Hippocampal formation (tissue), 2 donors: ENCODE measurements at regions not wholly inside any gene's neighbourhood (a gene's known extent, or its start where the extent isn't known, plus 50 kb on each side); places are given as distances from the start of the nearest gene placed in this dataset.
A peak's percentile ranks its signal among the peaks of the same experiment; 100 is the strongest.
"Not testable (repeated sequence)": the region's sequence is repeated elsewhere in the genome, so short reads cannot be mapped to it uniquely, and the experiment has no call there.

Experiments
- DNase-seq, 2 donors: peaks; one replicate each; lab custom pipeline; 2025; lab: John Stamatoyannopoulos, UW

DNA sequence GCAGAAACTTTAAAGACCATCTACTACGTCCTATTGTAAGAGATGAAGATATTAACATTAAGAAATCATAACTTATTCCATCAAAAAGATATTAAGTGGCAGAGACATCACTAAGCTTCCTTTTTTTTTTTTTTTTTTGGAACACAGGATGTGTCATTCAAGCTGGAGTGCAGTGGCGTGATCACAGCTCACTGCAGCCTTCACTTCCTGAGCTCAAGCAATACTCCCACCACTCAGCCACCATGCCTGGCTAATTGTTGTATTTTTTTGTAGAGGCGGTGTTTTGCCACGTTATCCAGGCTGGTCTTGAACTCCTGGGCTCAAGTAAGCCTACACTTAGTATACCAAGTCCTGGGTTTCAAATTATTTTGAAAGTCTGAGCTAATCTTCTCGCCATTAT is 169.7 kb upstream of the KCTD7 start:
- DNase-seq: not testable (repeated sequence)

DNA sequence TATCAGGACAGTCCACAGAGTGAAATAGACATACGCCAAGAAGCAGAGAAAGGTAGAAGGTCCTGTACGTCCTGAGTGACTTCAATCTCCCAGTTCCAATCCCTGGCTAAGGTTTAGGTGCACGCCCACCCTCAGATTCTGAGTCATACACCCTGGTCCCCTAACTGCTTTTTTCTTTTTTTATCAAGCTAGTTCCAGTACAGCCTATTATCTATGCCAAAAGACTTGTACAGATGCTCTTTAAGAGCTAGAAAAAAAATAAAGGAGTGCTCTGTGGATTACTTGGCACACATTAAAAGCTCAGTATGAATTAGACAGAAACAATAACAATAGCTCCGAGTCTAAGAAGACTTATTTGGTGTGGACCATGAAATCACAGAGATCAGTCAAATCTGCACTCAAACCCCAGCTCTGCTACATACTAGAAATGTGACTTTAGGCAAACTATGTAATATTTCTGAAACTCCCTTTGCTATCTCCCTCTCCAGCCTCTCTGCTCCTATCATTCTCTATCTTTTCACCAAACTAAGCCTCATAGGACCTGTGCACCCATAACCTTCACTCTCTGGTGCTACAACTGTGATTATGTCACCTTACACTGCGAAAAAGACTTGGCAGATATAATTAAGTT is 168.8 kb upstream of the KCTD7 start:
- not testable (repeated sequence) for DNase-seq

DNA sequence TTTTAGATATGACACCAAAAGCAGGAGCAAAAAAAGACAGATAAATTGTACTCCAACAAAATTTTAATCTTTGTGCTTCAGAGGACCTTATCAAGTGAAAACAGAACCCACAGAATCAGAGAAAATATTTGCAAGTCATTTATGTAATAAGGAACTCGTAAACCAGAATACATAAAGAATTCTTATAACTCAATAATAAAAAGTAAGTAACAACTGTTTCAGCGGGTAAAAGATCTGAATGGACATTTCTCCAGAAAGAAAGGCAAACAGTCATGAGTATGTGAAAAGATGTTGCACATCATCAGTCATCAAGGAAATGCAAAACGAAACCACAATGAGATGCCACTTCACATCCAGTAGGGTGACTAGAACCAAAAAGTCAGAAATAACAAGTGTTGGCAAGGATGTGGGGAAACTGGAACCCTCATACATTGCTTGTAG is 167.7 kb upstream of the KCTD7 start:
- DNase-seq: no peak

DNA sequence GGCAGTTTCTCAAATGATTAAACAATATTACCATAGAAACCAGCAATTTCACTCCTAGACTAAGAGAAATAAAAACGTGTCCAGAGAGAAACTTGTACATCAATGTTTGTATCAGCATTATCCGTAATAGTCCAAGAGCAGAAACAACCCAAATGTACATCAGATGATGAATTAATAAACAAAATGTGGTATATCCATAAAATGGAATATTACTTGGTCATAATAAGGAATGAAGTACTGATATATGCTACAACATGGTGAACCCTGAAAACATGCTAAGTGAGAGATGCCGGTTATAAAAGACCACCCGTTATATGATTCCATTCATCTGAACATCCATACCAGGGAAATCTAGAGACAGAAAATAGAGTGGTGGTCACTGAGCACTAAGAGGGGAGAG is 167.3 kb upstream of the KCTD7 start:
- DNase-seq: not testable (repeated sequence)

DNA sequence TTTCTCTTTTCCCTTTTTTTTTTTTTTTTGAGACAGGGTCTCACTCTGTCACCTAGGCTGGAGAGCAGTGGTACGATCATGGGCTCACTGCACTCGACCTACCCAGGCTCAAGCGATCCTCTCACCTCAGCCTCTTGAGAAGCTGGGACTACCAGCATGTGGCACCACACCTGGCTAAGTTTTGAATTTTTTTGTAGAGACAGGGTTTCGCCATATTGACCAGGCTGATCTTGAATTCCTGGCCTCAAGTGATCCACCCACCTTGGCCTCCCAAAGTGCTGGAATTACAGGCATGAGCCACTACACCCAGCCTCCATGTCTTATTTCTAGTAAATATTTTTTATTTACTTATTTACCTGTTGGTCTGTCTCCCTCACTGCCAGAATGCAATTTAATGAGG is 165.8 kb upstream of the KCTD7 start:
- DNase-seq: not testable (repeated sequence)

DNA sequence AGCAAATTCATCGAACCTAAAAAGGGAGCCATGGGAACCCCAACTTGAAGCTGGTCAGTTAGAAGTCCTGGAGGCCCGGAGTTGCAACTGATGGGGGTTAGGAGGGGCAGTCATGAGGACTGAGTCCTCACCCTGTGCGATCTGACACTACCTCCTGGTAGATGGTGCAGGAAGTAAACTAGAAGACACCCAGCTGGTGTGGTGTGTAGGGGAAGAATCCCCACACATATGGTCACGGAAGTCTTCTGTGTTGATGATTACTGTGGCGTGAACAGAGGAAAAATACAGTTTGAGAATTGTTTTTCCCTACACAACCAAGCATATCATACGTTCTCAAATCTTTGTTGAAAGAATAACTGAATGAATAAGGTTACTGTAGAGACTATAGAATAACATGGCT is 164.6 kb upstream of the KCTD7 start:
- no peak for DNase-seq

DNA sequence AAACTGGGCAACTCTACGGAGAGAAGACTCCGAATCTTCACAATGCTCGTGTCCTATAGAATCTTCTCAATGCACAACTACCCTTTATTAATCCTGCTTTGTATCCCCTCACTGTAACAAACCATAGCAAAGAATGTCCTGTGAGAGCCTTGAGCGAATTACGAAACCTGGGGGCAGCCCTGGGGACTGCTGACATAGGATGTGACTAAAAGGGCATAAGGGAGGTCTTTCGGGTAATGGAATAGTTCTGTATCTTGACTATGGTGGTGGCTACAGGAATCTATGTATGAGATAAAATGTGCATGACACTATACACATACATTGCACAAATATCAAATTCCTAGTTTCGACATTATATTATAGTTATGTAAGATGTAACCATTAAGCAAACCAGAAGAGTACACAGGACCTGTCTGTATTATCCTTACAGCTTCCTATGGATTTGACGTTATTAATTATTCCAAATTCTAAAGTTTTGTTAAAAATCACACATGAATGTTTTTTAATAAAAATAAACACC is 162.5 kb upstream of the KCTD7 start:
- no peak for DNase-seq

DNA sequence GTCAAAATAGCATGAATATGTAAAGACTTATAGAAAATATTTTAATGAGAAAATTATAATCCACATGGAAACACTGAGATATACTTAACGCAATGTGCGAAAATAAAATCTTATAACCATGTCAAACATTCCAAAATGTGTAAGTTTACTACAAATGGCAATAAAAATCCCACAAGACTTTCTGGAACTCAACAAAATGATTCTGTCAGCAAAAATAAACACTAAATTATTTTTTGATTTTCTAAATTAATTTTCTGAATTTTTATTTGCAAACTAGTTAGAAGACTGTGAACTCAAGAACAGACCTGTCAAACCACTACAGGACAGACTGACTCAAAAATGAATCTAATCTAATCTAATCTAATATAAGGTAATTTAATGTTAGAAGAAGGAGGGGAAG is 160.8 kb upstream of the KCTD7 start:
- DNase-seq: no peak

DNA sequence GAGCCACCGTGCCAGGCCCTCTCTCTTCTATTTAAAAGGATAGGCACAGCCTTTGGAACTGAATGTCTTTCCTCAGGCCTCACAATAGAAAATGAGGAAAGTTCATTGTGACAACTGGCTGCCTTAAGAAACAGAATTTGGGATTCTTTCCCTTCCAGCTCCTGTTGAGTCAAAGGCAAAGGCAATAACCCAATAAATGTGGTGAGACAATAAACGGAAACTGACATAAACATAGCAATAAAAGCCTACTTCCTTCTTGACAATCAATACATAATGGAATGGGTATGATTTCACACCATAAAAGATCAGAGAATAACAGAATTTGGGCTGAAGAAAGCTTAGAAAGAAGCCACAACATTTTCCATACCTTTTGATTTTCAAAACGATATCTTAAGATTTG is 155.6 kb upstream of the KCTD7 start:
- not testable (repeated sequence) for DNase-seq

DNA sequence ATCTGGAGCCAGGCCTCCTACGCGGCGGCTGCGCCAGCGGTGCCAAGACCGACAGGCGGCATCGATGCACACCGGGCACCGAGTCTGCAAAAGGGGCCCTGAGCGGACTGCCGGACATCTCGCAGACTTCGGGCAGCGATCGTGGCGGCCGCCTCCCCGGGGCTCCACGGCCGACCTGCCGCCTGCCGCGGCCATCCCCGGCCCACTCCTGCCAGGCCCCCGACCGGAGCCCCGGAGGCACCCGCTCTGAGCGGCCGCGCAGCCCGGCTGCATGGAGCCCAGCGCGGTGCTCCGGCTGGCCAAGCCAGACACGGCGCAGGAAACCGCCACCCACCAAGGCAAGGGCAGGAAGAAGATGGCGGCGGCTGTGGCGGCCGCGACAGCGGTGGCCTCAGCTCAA is 154.2 kb upstream of the KCTD7 start:
- no peak for DNase-seq

DNA sequence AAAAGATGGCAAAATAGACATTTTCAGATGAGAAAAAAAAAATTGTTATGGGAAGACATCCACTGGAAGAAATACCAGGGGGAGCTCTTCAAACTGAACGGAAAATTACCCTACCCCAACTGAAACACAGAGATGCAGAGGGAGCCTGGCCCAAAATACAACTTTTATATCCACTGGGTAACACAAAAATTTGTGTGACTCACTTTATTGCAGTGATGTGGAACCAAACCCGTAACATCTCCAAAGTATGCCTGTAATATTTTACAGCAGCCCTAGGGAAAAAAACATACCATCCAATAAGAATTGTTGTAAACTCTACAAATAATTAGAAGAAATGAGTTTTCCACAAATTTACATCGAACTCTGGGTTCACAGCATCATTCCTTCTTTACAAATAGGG is 152.6 kb upstream of the KCTD7 start:
- not testable (repeated sequence) for DNase-seq

DNA sequence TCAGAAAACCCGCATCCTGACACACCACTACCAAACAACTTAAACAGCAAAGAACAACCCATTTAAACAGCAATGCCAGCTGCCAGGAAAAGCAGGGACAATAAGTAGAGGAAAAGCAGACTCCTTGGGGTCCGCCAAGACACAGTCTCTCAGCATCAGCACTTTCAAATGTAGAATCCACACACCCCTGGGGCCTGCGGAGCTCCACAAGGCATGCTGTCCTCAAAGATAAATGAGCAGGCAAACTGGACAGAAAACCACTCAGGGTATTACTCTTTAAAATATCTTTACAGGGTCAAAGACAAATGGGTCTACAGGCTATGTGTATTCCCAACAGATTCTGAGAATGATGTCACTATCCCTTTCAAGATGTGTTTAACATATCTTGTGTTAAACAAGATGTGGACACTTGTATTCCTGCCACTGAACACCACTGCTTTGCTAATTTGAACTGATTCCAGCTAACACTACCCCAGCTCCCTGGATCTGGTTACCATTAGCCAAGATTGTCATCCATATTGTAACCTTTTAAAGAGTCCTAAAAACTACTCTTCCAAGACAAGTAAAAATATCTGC is 150.8 kb upstream of the KCTD7 start:
- DNase-seq: not testable (repeated sequence)

DNA sequence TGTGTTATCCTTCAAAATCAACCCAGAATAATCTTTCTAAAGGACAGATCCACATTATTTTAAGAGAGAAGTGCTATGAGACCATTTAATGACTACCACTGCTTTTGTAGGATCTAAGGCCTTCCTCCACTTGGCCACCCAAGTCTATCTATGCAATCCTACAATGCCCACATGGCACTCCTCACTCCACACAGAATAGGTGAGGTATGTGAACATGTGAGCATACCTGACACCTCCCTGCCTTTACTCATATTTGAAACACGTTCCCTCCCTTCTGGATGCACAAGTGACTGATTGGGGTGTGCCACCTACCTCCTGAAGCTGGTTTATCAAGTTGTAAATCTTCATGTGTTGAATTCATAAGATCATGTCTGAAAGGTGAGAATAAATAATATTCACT is 147.5 kb upstream of the KCTD7 start:
- not testable (repeated sequence) for DNase-seq

DNA sequence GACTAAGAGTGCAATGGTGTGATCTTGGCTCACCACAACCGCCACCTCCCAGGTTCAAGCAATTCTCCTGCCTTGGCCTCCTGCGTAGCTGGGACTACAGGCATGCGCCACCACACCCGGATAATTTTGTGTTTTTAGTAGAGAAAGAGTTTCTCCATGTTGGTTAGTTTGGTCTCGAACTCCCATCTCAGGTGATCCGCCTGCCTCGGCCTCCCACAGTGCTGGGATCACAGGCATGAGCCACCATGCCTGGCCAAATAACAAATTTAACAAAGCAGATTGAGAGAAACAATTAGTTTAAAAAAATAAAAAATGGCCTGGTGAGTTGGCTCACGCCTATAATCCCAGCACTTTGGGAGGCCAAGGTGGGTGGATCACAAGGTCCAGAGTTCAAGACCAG is 139.6 kb upstream of the KCTD7 start:
- not testable (repeated sequence) for DNase-seq

DNA sequence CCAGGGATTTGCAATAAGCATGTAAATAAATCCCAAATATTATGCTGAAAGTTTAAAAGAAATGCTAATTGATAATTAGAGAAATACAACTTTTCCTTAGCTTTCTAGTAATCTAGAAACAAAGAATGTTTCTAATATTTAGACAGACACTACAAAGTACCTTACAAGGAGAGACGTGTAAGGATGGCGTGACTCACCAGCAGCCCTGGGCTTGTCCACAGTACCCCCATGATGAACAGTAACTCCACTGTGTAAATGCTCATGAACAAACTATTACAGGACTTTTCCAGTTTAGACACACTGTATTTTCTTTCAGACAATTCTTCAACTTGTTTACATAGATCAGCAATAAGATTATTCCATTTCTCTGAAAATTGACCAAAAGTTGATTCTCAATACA is 138.9 kb upstream of the KCTD7 start:
- not testable (repeated sequence) for DNase-seq

DNA sequence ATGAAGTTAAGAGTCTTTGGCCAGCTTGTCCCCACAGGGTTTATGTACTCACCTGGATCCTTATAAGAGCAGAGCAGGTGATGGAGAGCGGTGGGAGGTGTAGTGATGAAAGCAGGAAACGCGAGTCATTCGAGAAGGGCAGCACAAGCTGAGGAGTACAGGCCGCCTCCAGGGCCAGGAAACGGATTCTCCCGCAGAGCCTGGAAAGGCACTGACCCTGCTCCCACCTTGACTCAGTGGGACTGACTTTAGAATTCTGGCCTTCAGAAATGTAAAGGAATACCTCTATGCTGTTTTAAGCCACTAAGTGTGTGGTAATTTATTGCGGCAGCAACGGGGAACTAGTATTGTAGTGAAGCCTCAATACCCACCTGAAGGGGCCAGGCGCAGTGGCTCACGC is 137.7 kb upstream of the KCTD7 start:
- not testable (repeated sequence) for DNase-seq

DNA sequence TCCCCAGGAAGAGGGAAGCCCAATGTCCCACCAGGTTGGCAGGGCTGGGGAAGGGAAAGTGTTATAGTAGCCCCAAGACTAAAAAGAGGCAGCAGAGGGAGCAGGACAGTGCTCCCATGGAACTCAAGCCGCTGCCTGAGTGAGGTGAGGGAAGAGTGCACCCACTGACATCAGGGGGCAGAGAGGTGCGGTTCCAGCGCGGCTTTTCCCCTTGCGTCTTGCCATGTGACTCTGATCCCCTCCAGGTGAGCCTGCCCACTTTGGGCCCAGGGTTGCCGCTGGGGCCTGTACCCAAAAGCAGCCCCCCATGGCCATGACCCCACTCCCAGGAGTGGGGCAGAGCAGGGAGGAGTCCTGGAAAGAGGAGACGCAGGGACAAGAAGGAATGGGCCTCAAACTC is 136.3 kb upstream of the KCTD7 start:
- not testable (repeated sequence) for DNase-seq

DNA sequence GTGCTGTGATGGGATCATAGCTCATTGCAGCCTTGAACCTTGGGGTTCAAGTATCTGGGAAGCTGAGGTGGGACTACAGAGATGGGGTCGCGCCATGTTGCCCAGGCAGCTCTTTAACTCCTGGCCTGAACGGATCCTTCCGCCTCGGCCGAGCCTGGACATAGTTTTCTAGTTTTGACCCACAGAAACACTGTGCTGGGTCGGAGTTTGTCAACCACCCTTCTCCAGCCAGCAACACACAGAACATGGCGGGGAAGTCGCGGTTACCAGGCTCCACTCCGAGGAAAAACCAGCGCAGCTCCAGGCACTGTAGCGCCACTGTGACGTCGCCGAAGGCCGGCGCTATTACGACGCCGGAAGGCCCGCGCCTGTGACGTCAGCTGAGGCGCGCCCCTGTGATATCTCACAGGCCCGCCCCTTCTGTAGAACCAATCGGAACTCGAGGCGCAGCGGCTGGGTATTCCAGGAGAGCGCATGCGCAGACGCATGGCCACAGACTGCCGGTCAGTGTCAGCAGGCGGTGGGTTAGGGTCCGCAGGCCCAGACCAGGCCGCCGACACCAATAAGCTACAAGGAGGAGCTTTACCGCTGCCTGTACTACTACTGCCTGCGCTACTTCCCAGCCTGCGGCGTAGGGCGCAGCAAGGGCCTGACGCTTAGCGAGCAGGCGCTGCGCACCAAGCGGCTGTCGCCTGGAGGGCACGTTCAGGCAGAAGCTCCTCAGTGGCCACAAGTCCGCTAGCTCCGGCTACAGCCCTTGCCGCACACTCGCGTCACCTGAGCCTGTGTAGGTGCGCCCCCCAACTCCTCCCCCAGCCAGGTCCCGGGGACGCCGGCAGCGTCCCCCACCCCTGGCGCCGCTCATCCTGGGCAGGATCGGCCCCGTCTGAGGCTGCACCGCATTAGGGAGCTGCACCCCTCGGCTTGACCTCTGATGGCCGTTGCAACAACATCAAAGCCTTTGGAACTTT is 135.2 kb upstream of the KCTD7 start:
- peak; percentile 96 to 98 for DNase-seq

DNA sequence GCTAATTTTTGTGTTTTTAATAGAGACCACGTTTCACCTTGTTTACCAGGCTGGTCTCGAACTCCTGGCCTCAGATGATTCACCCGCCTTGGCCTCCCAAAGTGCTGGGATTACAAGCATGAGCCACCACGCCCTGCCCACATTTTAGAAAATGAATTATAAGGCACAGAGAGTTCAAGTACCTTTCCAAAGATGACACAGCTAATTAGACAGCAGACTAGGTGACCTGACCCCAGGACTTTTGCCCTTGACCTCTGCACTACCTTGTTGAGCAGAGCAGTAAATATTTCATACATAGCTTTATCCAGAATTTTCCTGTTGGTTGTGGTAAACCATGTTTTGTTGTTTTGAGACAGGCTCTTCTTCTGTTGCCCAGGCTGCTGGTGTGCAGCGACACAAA is 131.3 kb upstream of the KCTD7 start:
- no peak for DNase-seq

DNA sequence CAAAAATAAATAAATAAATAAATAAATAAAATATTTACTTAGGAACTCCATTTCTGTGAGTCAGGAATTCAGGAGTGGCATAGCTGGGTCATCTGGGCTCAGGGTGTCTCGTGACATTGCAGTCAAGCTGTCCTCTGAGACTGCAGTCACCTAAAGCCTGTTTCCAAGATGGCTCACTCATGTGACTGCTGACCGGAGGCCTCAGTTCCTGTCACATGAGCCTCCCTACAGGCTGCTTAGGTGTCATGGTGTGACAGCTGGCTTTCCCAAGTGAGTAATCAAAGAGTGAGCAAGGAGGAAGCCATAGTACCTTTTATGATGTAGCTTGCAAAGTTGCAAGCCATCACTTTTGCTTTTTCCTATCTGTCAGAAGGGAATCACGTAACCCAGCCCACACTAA is 128.6 kb upstream of the KCTD7 start:
- DNase-seq: no peak

DNA sequence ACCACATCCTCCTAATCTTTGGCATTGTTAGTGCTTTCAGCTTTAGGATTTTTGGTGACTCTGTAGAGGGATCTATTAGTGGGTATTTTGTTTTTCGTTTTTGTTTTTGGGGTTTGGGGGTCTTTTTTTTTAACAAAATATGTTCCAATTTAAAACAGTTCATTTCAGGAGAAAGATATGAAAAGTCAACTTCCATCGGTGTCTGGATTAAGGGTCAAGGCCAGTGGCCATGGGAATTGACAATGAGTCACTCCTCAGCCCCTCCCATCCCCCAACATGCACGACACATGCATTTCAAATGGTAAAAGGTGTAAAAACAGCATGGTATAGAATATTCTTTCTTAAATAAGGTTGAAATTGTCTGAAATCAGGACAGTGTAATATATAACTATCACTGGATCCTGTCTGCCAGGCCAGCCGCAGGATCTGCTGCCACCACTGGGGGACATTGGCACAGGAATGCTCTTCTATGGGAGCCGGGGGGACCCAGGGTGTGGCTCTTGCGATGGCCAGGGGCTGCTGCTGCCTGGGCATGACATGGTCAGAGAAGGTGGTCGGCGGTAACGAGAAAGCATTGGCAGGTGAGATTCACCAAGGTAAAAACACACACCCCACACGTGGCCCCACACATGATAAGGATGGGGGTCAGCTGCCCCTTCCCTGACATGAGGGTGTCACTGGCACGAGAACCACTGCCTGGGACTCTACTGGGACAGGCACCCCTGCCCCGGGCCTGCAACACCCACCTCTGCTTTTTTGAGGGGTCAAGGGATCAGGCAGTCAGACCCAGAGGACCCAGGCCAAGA is 126.2 kb upstream of the KCTD7 start:
- no peak for DNase-seq

DNA sequence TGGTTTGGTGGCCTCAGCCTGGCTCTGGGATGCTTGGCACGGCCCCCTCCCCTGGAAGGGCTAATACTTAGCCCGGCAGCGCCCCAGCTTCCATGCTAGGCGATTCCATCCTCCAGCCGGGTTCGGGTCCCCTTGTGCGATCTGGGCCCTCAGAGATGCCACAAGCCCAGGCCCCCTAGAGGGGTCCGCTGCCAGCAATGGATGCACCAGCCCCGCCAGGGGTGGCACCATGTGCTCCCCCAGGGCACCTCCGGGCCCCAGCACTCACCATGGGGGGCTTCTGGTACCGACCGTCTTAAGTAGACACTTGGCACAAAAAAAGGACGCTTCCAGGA is 125.7 kb upstream of the KCTD7 start:
- DNase-seq: no peak
